Stomach (tissue), 8 donors: ENCODE measurements at regions not wholly inside any gene's neighbourhood (a gene's known extent, or its start where the extent isn't known, plus 50 kb on each side); places are given as distances from the start of the nearest gene placed in this dataset.

Experiments
- DNase-seq, 2 donors: peaks; one replicate each; pipeline versions ENCODE4 v3.0.0 to v3.0.0-alpha.2; 2013 to 2019
- H3K27ac ChIP-seq, 5 donors: fragments of 200-600 bp in 4 of 5; sonication (generic) in 4 of 5; one replicate each; pipeline ENCODE4 v1.5.1; 2013 to 2019; ENCODE audit warnings: mild to moderate bottlenecking in 1 of 5, moderate library complexity in 1 of 5
- H3K27me3 ChIP-seq, 3 donors: fragments of 200-600 bp; sonication (generic); one replicate each; pipeline ENCODE4 v1.5.1; 2017 to 2019; ENCODE audit warnings: mixed run types in 1 of 3
- H3K36me3 ChIP-seq, 4 donors: fragments of 200-600 bp; sonication (generic); 1 replicate in 3 of 4; 2 replicates in 1 of 4; pipeline ENCODE4 v1.5.1; 2016 to 2019
- H3K4me1 ChIP-seq, 4 donors: fragments of 200-600 bp; sonication (generic); one replicate each; pipeline ENCODE4 v1.5.1; 2016 to 2019
- H3K4me3 ChIP-seq, 4 donors: fragments of 200-600 bp; sonication (generic) in 3 of 4; one replicate each; pipeline ENCODE4 v1.5.1; 2016 to 2019; ENCODE audit warnings: mild to moderate bottlenecking in 1 of 4
- H3K9me3 ChIP-seq, 4 donors: fragments of 200-600 bp; sonication (generic); one replicate each; pipeline ENCODE4 v1.5.1; 2016 to 2019
- CTCF ChIP-seq, 7 experiments: fragments of 450-650 bp in 4 of 7; fragments of 200-600 bp in 3 of 7; sonication (generic) in 3 of 7; IDR thresholded peaks; one replicate each; pipeline ENCODE4 v1.5.1; 2016 to 2019; ENCODE audit warnings: antibody characterized with exemption in 7 of 7, control low read depth in 2 of 7, mild to moderate bottlenecking in 1 of 7
- EP300 ChIP-seq: sonication (generic); formaldehyde crosslinking; IDR thresholded peaks from one replicate; pipeline ENCODE4 v1.6.1; 2017; ENCODE audit warnings: antibody characterized with exemption
- POLR2A ChIP-seq, 4 donors: fragments of 450-650 bp; IDR thresholded peaks; one replicate each; pipeline ENCODE4 v1.6.1; 2016; ENCODE audit warnings: antibody characterized with exemption in 4 of 4, control low read depth in 2 of 4, mild to moderate bottlenecking in 1 of 4, moderate library complexity in 1 of 4
- POLR2AphosphoS5 ChIP-seq, 3 donors: sonication (generic); formaldehyde crosslinking; IDR thresholded peaks; one replicate each; pipeline ENCODE4 v1.6.1; 2016; ENCODE audit warnings: antibody characterized with exemption in 3 of 3
- WGBS, 5 donors: extraction: QIAGEN DNeasy Blood & Tissue Kit in 3 of 5; methylation state at CpG; one replicate each; pipeline versions ENCODE4 v1.1.5 to v1.1.7; 2013 to 2018; 5-methylcytosine and 5-hydroxymethylcytosine counted together
- intact Hi-C: fragments of 100-400 bp; cut with DNase I; formaldehyde crosslinking; loops from one replicate; pipeline ENCODE4 v1.15.1; 2023; ENCODE audit warnings: low total_unique reads
- donor health status: healthy with polysubstance abuse.
- donor health status: Bipolar disorder and iron deficiency.
- donor health status: healthy.

- WGBS, 5 donors: 88 to 96% (median 90%) methylated on average over 4 of the region's 4 CpGs
- no peaks in the 10 kb centered on the region for H3K4me1 ChIP-seq
- no peaks in the 10 kb centered on the region for H3K36me3 ChIP-seq
- no peak overlapping the region for H3K4me3 ChIP-seq
- H3K27me3 ChIP-seq: no peaks in the 10 kb centered on the region
- TF ChIP-seq POLR2AphosphoS5 (IDR thresholded peaks at IDR 0.05) (no peak), CTCF (IDR thresholded peaks at IDR 0.05) (no peak), EP300 (no peak), POLR2A (IDR thresholded peaks at IDR 0.05) (no peak)
- no peak for DNase-seq
- no peak overlapping the region for H3K27ac ChIP-seq
- peaks cover 6 to 29% (median 26%) of the 10 kb centered on the region in 4 donors for H3K9me3 ChIP-seq
- intact Hi-C loops: no loop called here
Observed at GRCh38 chr16:50440991-50441390, 72.2 kb upstream of the BRD7 start.

GRCh38 chr16:50440531-50440930, 71.7 kb upstream of the BRD7 start:
- DNase-seq: no peak
- Histone ChIP-seq H3K4me1 (no peaks in the 10 kb centered on the region), H3K27ac (no peak overlapping the region), H3K9me3 (peaks cover 6 to 29% (median 26%) of the 10 kb centered on the region in 4 donors), H3K27me3 (no peaks in the 10 kb centered on the region), H3K4me3 (no peak overlapping the region), H3K36me3 (no peaks in the 10 kb centered on the region)
- WGBS, 5 donors: 64 to 94% (median 80%) methylated on average over 1 to 2 of the region's 2 CpGs
- TF ChIP-seq EP300 (no peak), POLR2AphosphoS5 (IDR thresholded peaks at IDR 0.05) (no peak), CTCF (IDR thresholded peaks at IDR 0.05) (no peak), POLR2A (IDR thresholded peaks at IDR 0.05) (no peak)
- intact Hi-C loops: no loop called here

- no peak for DNase-seq
- TF ChIP-seq POLR2A (IDR thresholded peaks at IDR 0.05) (no peak), EP300 (no peak), CTCF (IDR thresholded peaks at IDR 0.05) (no peak), POLR2AphosphoS5 (IDR thresholded peaks at IDR 0.05) (no peak)
- no peaks in the 10 kb centered on the region for H3K36me3 ChIP-seq
- no peaks in the 10 kb centered on the region for H3K27me3 ChIP-seq
- H3K4me1 ChIP-seq: no peaks in the 10 kb centered on the region
- no peak overlapping the region for H3K4me3 ChIP-seq
- peaks cover 6 to 29% (median 26%) of the 10 kb centered on the region in 4 donors for H3K9me3 ChIP-seq
- intact Hi-C loops: no loop called here
- WGBS, 5 donors: 51 to 62% (median 53%) methylated on average over 13 of the region's 13 CpGs
- no peak overlapping the region for H3K27ac ChIP-seq
Observed at GRCh38 chr16:50437769-50438437, 69.1 kb upstream of the BRD7 start.

- Histone ChIP-seq H3K9me3 (peaks cover 0 to 18% (median 13%) of the 10 kb centered on the region in 4 donors), H3K36me3 (no peaks in the 10 kb centered on the region), H3K4me1 (no peaks in the 10 kb centered on the region), H3K27ac (no peak overlapping the region), H3K27me3 (no peaks in the 10 kb centered on the region), H3K4me3 (no peak overlapping the region)
- TF ChIP-seq EP300 (no peak), POLR2A (IDR thresholded peaks at IDR 0.05) (no peak), CTCF (IDR thresholded peaks at IDR 0.05) (no peak), POLR2AphosphoS5 (IDR thresholded peaks at IDR 0.05) (no peak)
- DNase-seq: no peak
- WGBS, 5 donors: 76 to 92% (median 92%) methylated on average over 3 of the region's 3 CpGs
- intact Hi-C loops: no loop called here
Observed at GRCh38 chr16:50436271-50436670, 67.5 kb upstream of the BRD7 start.
